ENCODE measurements at regions not wholly inside any gene's neighbourhood (a gene's known extent, or its start where the extent isn't known, plus 50 kb on each side); places are given as distances from the start of the nearest gene placed in this dataset.

GRCh38 chr6:23267651-23268050 lies 698.3 kb downstream of the HDGFL1 start:
- ChIA-PET POLR2A (no interaction called here), CTCF (no interaction called here)

DNA sequence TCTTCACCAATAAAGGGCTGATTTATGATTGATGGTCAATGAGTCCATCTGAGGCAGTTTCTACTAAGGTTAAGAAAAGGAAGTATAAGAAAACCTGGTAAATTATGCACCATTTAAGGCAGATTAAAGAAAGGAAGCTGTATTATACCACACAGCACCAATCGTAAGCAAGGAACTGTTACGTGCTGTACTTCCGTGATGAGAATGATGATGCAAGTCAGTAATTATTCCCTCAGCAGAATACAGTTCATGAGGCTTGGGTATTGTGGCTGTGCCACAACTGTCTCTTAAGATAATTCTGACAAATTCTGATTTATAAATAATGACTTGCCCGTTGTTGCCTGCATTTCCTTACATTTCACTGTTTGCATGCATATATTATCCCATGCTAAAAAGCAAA lies 699.0 kb downstream of the HDGFL1 start:
- POLR2A ChIA-PET, result no interaction called here

GRCh38 chr6:23269436-23269835 lies 700.1 kb downstream of the HDGFL1 start:
- CTCF ChIA-PET, result no interaction called here
- POLR2A ChIA-PET, result no interaction called here

More for the DNA sequence above, 699.0 kb downstream of the HDGFL1 start:
- CTCF ChIA-PET, result no interaction called here

DNA sequence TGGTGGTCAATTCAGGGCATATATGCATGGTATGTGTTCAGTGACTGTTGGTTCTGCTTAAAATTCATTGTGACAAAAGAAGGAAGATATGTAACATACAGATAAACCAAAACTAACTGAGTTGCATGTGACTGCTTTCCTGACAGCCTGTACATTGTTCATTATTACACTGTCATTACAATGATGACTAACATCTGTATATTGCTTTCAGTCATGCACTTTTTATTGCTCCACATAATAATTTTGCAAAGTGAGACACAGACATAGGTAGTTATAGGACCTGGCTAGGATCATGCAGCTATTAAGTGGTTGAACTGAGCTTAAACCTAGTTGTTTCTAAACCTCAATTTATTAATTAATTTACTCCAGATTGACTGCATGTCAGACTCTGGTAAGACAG lies 703.2 kb downstream of the HDGFL1 start:
- ChIA-PET POLR2A (no interaction called here), CTCF (no interaction called here)

- ChIA-PET POLR2A (no interaction called here), CTCF (no interaction called here)
Observed at GRCh38 chr6:23277521-23278179, 708.3 kb downstream of the HDGFL1 start.

DNA sequence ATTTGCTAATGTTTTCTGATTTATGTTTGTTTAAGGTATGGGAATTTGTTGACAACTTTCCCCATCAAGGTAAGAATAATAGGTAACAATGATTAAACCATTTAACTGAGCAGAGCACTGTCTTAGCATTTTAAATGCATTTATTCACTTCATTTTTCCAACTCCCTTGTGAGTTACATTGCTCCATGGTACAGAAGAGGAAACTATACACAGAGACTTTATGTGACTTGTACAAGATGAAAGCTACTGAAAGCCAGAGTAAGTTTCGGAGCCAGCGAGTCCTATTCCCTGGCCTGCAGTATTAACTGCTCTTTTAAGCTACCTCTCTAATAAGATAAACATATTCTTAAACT lies 708.8 kb downstream of the HDGFL1 start:
- ChIA-PET POLR2A (no interaction called here), CTCF (no interaction called here)

GRCh38 chr6:23280437-23280836 lies 711.1 kb downstream of the HDGFL1 start:
- CTCF ChIA-PET, result no interaction called here
- POLR2A ChIA-PET, result no interaction called here

DNA sequence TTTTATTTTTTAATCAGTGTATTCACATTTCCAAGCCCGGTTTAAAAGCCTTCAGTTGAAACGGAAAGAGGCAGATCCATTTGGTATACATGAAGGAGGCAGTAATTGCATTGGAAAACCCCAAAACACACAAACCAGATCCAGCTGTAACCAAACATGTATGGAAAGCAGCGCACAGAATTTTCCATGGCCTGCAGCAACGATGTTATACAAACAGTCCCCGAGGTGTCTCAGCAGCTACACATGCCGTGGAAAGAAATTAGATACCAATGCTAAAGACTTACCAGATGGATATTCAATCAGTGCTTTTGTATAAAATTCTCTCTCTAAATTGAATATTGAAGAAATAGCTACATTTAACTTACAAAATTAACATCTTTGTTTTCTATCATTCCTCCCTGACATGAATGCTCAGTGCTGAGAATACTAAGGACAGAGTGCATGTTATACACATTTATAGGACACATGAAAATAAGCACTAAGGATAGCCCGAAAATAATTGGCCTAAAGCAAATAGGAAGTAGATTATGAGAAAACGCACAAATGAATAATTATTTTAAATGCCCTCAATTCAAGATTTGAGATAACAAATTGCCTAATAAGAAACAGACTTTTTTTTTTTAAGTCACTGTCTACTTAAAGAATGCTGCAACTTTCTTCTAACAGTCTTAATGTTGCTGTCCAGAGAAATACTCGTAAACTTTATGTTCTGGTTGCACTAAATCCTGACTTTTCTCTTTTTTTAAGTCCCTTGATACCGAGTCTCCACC lies 713.1 kb downstream of the HDGFL1 start:
- CTCF ChIA-PET, result no interaction called here
- POLR2A ChIA-PET, result no interaction called here

- CTCF ChIA-PET, result no interaction called here
- POLR2A ChIA-PET, result no interaction called here
Observed at GRCh38 chr6:23293653-23294052, 724.3 kb downstream of the HDGFL1 start.

DNA sequence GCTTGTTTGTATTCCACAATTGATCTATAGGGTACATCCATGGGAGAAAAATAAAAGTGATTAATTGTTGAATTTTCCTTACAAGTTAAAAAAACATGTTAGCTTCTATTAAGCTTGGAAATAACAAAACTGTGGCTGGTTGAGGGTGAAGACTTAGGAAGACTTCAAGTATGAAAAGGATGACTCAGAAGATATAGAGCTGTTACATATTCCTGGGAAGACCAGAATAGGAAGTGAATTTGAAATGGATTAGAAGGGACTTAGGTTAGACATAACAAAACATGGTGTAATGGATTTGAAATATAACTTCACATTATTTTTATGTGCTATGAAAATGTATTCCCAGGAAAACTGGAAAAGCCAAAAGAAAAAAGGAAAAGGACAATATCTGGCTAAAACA lies 732.2 kb downstream of the HDGFL1 start:
- CTCF ChIA-PET, result no interaction called here
- POLR2A ChIA-PET, result no interaction called here

DNA sequence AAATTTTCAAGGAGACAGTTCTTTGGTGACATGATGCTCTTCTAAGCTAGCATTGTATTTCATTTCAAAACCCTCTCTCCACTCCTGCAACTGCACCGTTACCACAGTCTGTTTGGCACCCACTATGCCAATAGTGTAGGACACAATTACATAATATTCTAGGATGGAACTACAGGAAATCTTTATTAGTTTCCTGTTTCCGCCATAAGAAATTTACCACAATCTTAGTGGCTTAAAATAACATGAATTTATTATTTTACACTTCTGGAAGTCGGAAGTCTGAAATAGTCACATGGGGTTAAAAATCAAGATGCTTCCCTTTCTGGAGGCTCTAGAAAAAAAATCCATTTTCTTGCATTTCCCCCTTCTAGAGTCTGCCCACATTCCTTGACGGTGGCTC lies 733.1 kb downstream of the HDGFL1 start:
- ChIA-PET CTCF (no interaction called here), POLR2A (no interaction called here)

DNA sequence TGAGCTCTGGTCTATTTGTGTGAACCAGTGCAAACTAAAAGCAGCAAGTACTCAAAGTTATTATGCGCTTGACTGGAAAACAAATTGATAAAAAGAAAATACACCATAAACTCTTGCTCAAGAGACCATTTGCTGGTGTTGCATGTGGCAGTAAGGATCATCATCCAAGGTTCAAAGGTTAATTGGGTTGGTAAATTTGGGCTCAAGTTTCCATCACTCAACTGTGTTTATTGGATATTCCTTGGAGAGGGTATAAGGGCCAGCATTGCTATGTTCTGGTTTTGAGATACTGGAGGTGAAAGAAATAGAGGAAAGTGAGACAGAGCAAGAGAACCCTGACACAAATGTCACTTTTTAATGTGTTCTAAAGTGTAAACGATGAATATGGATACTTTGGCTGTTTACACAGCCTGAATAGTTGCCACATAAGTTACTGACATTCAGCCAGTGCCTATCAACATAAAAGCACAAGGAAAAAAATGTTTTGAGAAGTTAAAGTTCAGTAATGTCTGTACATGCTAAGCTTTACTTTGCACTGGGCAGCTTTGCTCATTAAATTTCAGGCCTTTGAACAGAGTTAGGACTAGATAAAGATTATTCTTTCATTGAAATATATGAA lies 736.1 kb downstream of the HDGFL1 start:
- ChIA-PET CTCF (no interaction called here), POLR2A (no interaction called here)

DNA sequence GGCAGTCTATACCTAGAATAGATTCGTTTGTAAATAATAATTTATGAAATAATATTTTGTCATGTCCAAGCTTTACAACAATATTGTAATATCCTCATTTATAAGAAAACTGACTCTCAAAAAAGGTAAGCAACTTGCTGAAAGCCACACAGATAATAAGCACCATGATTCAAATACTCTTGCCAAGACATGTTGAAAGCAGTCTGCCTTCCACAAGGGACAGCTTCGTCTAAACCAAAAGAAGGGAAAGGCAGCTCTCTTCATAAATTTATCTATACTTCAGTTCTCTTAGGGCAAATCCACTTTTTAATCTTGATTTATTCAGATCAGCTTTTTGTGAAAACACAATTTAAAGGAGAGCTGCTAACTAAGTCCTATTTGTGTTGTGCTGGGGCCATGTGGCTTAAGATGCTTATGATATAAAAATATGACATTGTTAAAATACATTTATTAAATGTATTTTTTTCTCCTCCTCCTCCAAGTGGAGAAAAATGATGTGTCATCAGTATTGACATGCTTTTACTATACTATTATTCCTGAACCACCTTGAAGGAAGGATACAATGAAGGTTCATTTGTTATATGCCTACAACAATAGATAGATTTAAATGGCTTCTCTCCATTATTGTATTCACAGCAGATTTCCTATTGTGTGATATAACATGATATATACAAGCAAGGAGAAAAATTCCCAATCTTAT lies 737.0 kb downstream of the HDGFL1 start:
- ChIA-PET POLR2A (no interaction called here), CTCF (no interaction called here)

GRCh38 chr6:23307516-23307915 lies 738.1 kb downstream of the HDGFL1 start:
- ChIA-PET CTCF (no interaction called here), POLR2A (no interaction called here)

DNA sequence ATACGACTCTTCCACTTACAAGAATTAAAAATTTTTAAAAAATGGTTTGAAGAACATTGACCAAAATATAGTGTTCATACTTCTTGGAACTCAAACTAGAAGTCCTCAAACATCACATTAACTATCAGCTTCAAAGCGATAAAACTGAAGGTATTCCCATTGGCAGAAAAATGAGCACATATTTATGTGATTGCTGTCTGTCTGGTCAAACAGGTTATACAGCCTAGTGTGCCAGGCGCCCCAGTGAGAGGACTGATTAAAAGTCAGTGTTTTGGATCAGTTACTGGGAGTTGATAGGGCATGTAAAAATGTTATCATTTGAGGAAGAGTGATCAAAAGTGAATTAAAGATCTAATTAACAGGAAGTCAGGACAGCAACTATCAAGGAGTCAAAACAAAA lies 738.8 kb downstream of the HDGFL1 start:
- ChIA-PET POLR2A (no interaction called here), CTCF (no interaction called here)

- ChIA-PET CTCF (no interaction called here), POLR2A (no interaction called here)
Observed at GRCh38 chr6:23311211-23311610, 741.8 kb downstream of the HDGFL1 start.

GRCh38 chr6:23316131-23316530 lies 746.8 kb downstream of the HDGFL1 start:
- POLR2A ChIA-PET, result no interaction called here

DNA sequence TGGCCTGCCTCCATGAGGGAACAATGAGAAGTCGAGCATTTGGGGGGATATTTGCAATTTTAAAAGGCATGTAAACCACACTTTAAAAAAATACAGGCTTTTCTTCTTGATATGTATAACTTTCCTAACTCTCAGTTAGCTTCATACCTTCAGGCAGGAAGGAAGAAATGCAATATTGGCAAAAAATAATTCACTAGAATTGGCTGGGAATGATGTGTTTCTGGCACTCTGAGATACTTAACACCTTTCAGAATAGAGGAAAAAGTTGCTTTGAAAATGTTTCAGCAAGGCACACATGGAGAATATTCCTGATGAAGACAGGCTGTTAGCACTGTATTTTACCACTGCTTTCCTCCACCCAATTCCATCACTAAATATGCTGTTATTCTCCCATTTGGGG lies 747.6 kb downstream of the HDGFL1 start:
- POLR2A ChIA-PET, result no interaction called here
- CTCF ChIA-PET, result no interaction called here

More at GRCh38 chr6:23316131-23316530, 746.8 kb downstream of the HDGFL1 start:
- CTCF ChIA-PET, result no interaction called here

DNA sequence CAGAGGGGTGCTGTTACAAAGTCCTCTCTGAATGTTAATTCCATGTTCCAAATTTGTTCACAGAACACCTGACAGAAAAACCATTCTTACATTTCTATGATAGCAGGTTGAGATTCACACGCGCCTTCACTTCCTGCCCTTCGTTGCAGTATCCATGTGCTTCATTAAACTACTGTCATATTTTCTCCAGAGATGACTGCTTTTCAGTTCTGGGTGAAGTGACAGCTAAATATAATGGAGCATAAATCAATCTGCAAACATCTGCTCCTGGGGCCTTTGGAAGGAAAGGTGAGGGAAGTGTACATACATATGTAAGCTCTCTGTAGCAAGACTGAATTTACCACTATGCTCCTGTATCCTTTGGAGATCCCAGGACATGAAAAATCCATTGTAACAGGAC lies 750.2 kb downstream of the HDGFL1 start:
- ChIA-PET CTCF (no interaction called here), POLR2A (no interaction called here)

- CTCF ChIA-PET, result interaction anchor here (0.6 kb wide), 1 partner anchor 165 kb away, joined by 4 read pairs; no protein-coding TSS in a partner anchor
- POLR2A ChIA-PET, result no interaction called here
Observed at GRCh38 chr6:23320471-23321015, 751.2 kb downstream of the HDGFL1 start.

- CTCF ChIA-PET, result no interaction called here
- POLR2A ChIA-PET, result no interaction called here
Observed at GRCh38 chr6:23323897-23324296, 754.5 kb downstream of the HDGFL1 start.

All from activated CD8-positive, alpha-beta memory T cell treated with anti-CD3 and anti-CD28 coated beads for 36 hours (primary cell).